RWPE2 (cell line): ENCODE measurements at regions not wholly inside any gene's neighbourhood (a gene's known extent, or its start where the extent isn't known, plus 50 kb on each side); places are given as distances from the start of the nearest gene placed in this dataset.

Source experiments
- ATAC-seq: fragments of 200-7000 bp; cut with Tn5 transposase; 3 replicates; pipeline ENCODE4 v1.9.1; 2021; ENCODE audit warnings: low read depth
- DNase-seq: peaks from one replicate; pipeline ENCODE4 v3.0.0-alpha.2; 2020; ENCODE audit warnings: low spot score
- H3K27ac ChIP-seq: fragments of 450-650 bp; 2 replicates; pipeline ENCODE4 v1.5.1; 2017; ENCODE audit warnings: mild to moderate bottlenecking; ENCODE audit not compliant: poor library complexity, severe bottlenecking
- H3K27me3 ChIP-seq: fragments of 250-450 bp; sonication (Bioruptor Pico); 2 replicates; pipeline ENCODE4 v1.5.1; 2021; ENCODE audit warnings: mild to moderate bottlenecking, moderate library complexity; ENCODE audit not compliant: insufficient read depth, poor library complexity, severe bottlenecking
- H3K36me3 ChIP-seq: fragments of 250-450 bp; sonication (Bioruptor Pico); 2 replicates; pipeline ENCODE4 v1.5.1; 2020; ENCODE audit warnings: low read depth, mild to moderate bottlenecking, moderate library complexity
- H3K4me1 ChIP-seq: fragments of 250-450 bp; sonication (Bioruptor Pico); 2 replicates; pipeline ENCODE4 v1.5.1; 2021; ENCODE audit warnings: mild to moderate bottlenecking, moderate library complexity; ENCODE audit not compliant: insufficient read depth, poor library complexity, severe bottlenecking
- H3K4me3 ChIP-seq: fragments of 250-450 bp; sonication (Bioruptor Pico); 2 replicates; pipeline ENCODE4 v1.5.1; 2021; ENCODE audit warnings: mild to moderate bottlenecking, moderate library complexity; ENCODE audit not compliant: severe bottlenecking
- H3K9me3 ChIP-seq: fragments of 250-450 bp; sonication (Bioruptor Pico); 2 replicates; pipeline ENCODE4 v1.5.1; 2021; ENCODE audit warnings: mild to moderate bottlenecking, moderate library complexity; ENCODE audit not compliant: severe bottlenecking
- CTCF ChIP-seq: fragments of 450-650 bp; IDR thresholded peaks from one replicate; pipeline ENCODE4 v1.5.1; 2017; ENCODE audit warnings: mild to moderate bottlenecking, moderate library complexity; ENCODE audit not compliant: poor library complexity, severe bottlenecking

GRCh38 chr6:40753048-40753447, 165.9 kb upstream of the LRFN2 start:
- Histone ChIP-seq H3K4me3 (no peak overlapping the region), H3K9me3 (no peaks in the 10 kb centered on the region), H3K4me1 (no peaks in the 10 kb centered on the region), H3K27ac (no peak overlapping the region), H3K36me3 (no peaks in the 10 kb centered on the region), H3K27me3 (peaks cover 19% of the 10 kb centered on the region)
- TF ChIP-seq CTCF = no peak
- no peak for ATAC-seq
- DNase-seq = no peak

GRCh38 chr6:40744835-40745234, 157.7 kb upstream of the LRFN2 start:
- no peaks in the 10 kb centered on the region for H3K4me1 ChIP-seq
- no peaks in the 10 kb centered on the region for H3K36me3 ChIP-seq
- no peak overlapping the region for H3K27ac ChIP-seq
- DNase-seq (no peak), ATAC-seq (no peak)
- H3K9me3 ChIP-seq = no peaks in the 10 kb centered on the region
- TF ChIP-seq CTCF = no peak
- H3K27me3 ChIP-seq = no peaks in the 10 kb centered on the region
- H3K4me3 ChIP-seq = no peak overlapping the region

- no peak for DNase-seq
Measured at GRCh38 chr6:40743690-40744446, 156.7 kb upstream of the LRFN2 start.

GRCh38 chr6:40743226-40743625, 156.1 kb upstream of the LRFN2 start:
- H3K27me3 ChIP-seq = no peaks in the 10 kb centered on the region
- H3K4me1 ChIP-seq = no peaks in the 10 kb centered on the region
- H3K4me3 ChIP-seq = no peak overlapping the region
- DNase-seq (no peak), ATAC-seq (no peak)
- H3K36me3 ChIP-seq = no peaks in the 10 kb centered on the region
- no peak overlapping the region for H3K27ac ChIP-seq
- H3K9me3 ChIP-seq = no peaks in the 10 kb centered on the region
- no peak for TF ChIP-seq CTCF

More at GRCh38 chr6:40743690-40744446, 156.7 kb upstream of the LRFN2 start:
- Histone ChIP-seq H3K36me3 (no peaks in the 10 kb centered on the region), H3K27ac (no peak overlapping the region), H3K4me1 (no peaks in the 10 kb centered on the region), H3K27me3 (no peaks in the 10 kb centered on the region), H3K9me3 (no peaks in the 10 kb centered on the region), H3K4me3 (no peak overlapping the region)
- TF ChIP-seq CTCF = no peak
- no peak for ATAC-seq

- no peak for TF ChIP-seq CTCF
- Histone ChIP-seq H3K27me3 (peaks cover 3% of the 10 kb centered on the region), H3K9me3 (no peaks in the 10 kb centered on the region), H3K4me1 (no peaks in the 10 kb centered on the region), H3K27ac (no peak overlapping the region), H3K4me3 (no peak overlapping the region), H3K36me3 (no peaks in the 10 kb centered on the region)
- ATAC-seq = no peak
- no peak for DNase-seq
Measured at GRCh38 chr6:40740518-40740917, 153.4 kb upstream of the LRFN2 start.
